Prostate gland (tissue), 2 donors: ENCODE measurements at regions not wholly inside any gene's neighbourhood (a gene's known extent, or its start where the extent isn't known, plus 50 kb on each side); places are given as distances from the start of the nearest gene placed in this dataset.

Experiments
- DNase-seq: peaks from one replicate; pipeline ENCODE4 v3.0.0-alpha.2; 2019; ENCODE audit warnings: low spot score
- H3K27ac ChIP-seq, 2 donors: fragments of 200-600 bp; sonication (generic); 2 replicates each; pipeline ENCODE4 v1.5.1; 2017 to 2019
- H3K27me3 ChIP-seq: fragments of 200-600 bp; sonication (generic); replicated peaks from 2 replicates; pipeline ENCODE4 v1.5.1; 2019; ENCODE audit not compliant: insufficient read depth
- H3K36me3 ChIP-seq, 2 donors: fragments of 200-600 bp; sonication (generic); 1 replicate in 1 of 2; 2 replicates in 1 of 2; pipeline versions ENCODE4 v1.5.1 to v1.8.1; 2017 to 2019
- H3K4me1 ChIP-seq: fragments of 200-600 bp; sonication (generic); replicated peaks from 2 replicates; pipeline ENCODE4 v1.5.1; 2019
- H3K4me3 ChIP-seq, 2 donors: fragments of 200-600 bp; sonication (generic); 2 replicates each; pipeline ENCODE4 v1.5.1; 2017 to 2019
- H3K9me3 ChIP-seq: fragments of 200-600 bp; sonication (generic); 2 replicates; pipeline ENCODE4 v1.5.1; 2017
- CTCF ChIP-seq, 4 experiments: fragments of 200-600 bp in 2 of 4; fragments of 450-650 bp in 2 of 4; sonication (generic) in 2 of 4; IDR thresholded peaks; 1 replicate in 3 of 4; 2 replicates in 1 of 4; pipeline ENCODE4 v1.5.1; 2016 to 2019; ENCODE audit warnings: antibody characterized with exemption in 4 of 4, mild to moderate bottlenecking in 2 of 4, moderate library complexity in 2 of 4
- POLR2A ChIP-seq: fragments of 450-650 bp; IDR thresholded peaks from one replicate; pipeline ENCODE4 v1.6.1; 2016; ENCODE audit warnings: antibody characterized with exemption, mild to moderate bottlenecking
- POLR2AphosphoS5 ChIP-seq: sonication (generic); formaldehyde crosslinking; IDR thresholded peaks from one replicate; pipeline ENCODE4 v1.6.1; 2017; ENCODE audit warnings: antibody characterized with exemption
- WGBS: methylation state at CpG from one replicate; pipeline ENCODE4 v1.1.5; 2018; 5-methylcytosine and 5-hydroxymethylcytosine counted together
- intact Hi-C: fragments of 100-400 bp; cut with DNase I; formaldehyde crosslinking; loops from one replicate; pipeline ENCODE4 v1.14.2; 2022

- TF ChIP-seq POLR2AphosphoS5 = no peak
- no peak for TF ChIP-seq CTCF (IDR thresholded peaks at IDR 0.05)
- TF ChIP-seq POLR2A = no peak
- H3K4me1 ChIP-seq = no peaks in the 10 kb centered on the region
- intact Hi-C loops = no loop called here
- H3K27ac ChIP-seq = no peak overlapping the region
- H3K27me3 ChIP-seq = no peaks in the 10 kb centered on the region
- H3K4me3 ChIP-seq = no peak overlapping the region
- no peaks in the 10 kb centered on the region for H3K36me3 ChIP-seq
- WGBS = 83% methylated on average over 6 of the region's 6 CpGs
- DNase-seq = no peak
- H3K9me3 ChIP-seq = no peaks in the 10 kb centered on the region
Observed at GRCh38 chr2:78427170-78427569, 598.3 kb upstream of the REG3G start.

GRCh38 chr2:78431241-78431640, 594.3 kb upstream of the REG3G start:
- Histone ChIP-seq H3K9me3 (no peaks in the 10 kb centered on the region), H3K27me3 (no peaks in the 10 kb centered on the region), H3K36me3 (no peaks in the 10 kb centered on the region), H3K4me3 (no peak overlapping the region), H3K4me1 (no peaks in the 10 kb centered on the region), H3K27ac (no peak overlapping the region)
- DNase-seq = no peak
- TF ChIP-seq POLR2A (no peak), POLR2AphosphoS5 (no peak), CTCF (IDR thresholded peaks at IDR 0.05) (no peak)
- intact Hi-C loops = no loop called here
- 85% methylated on average over 3 of the region's 3 CpGs for WGBS

- Histone ChIP-seq H3K27ac (no peak overlapping the region), H3K27me3 (no peaks in the 10 kb centered on the region), H3K9me3 (no peaks in the 10 kb centered on the region), H3K4me1 (no peaks in the 10 kb centered on the region), H3K36me3 (no peaks in the 10 kb centered on the region), H3K4me3 (no peak overlapping the region)
- TF ChIP-seq POLR2AphosphoS5 (no peak), CTCF (IDR thresholded peaks at IDR 0.05) (no peak), POLR2A (no peak)
- intact Hi-C loops = no loop called here
- no peak for DNase-seq
- WGBS = 49% methylated on average over 2 of the region's 2 CpGs
Observed at GRCh38 chr2:78439122-78439521, 586.4 kb upstream of the REG3G start.

- DNase-seq = no peak
- Histone ChIP-seq H3K27ac (no peak overlapping the region), H3K9me3 (no peaks in the 10 kb centered on the region), H3K27me3 (no peaks in the 10 kb centered on the region), H3K36me3 (no peaks in the 10 kb centered on the region), H3K4me3 (no peak overlapping the region), H3K4me1 (no peaks in the 10 kb centered on the region)
- intact Hi-C loops = no loop called here
- no peak for TF ChIP-seq CTCF (IDR thresholded peaks at IDR 0.05)
- TF ChIP-seq POLR2AphosphoS5 = no peak
- TF ChIP-seq POLR2A = no peak
- 41% methylated on average over 2 of the region's 2 CpGs for WGBS
Observed at GRCh38 chr2:78455586-78455985, 569.9 kb upstream of the REG3G start.

GRCh38 chr2:78457269-78457668, 568.2 kb upstream of the REG3G start:
- no peak for DNase-seq
- 68% methylated on average over 1 of the region's 1 CpG for WGBS
- Histone ChIP-seq H3K27ac (no peak overlapping the region), H3K4me3 (no peak overlapping the region), H3K4me1 (no peaks in the 10 kb centered on the region), H3K9me3 (no peaks in the 10 kb centered on the region), H3K27me3 (no peaks in the 10 kb centered on the region), H3K36me3 (no peaks in the 10 kb centered on the region)
- TF ChIP-seq POLR2AphosphoS5 (no peak), CTCF (IDR thresholded peaks at IDR 0.05) (no peak), POLR2A (no peak)
- intact Hi-C loops = no loop called here
